ENCODE measurements at regions not wholly inside any gene's neighbourhood (a gene's known extent, or its start where the extent isn't known, plus 50 kb on each side); places are given as distances from the start of the nearest gene placed in this dataset.

GRCh38 chr13:47603365-47603764, 397.7 kb downstream of the SUCLA2 start:
- no peaks in the 10 kb centered on the region for H3K36me3 ChIP-seq (replicated peaks in 1 of 2; ENCODE audit: control insufficient read depth in 1 of 2, insufficient read depth in 2 of 2, low read length in 2 of 2)
- no peak overlapping the region for H2AFZ ChIP-seq (ENCODE audit: low read length)
- in situ Hi-C loops (cut with HindIII; ENCODE audit: extremely low pct_ligation_motif_present, low pct_unique_long_range_greater_than_20kb) (no loop called here), intact Hi-C loops (cut with micrococcal nuclease; ENCODE audit: unreplicated experiment) (no loop called here)
- no peak overlapping the region for H3K9ac ChIP-seq (ENCODE audit: insufficient read depth, low read depth, low read length)
- no peak for TF ChIP-seq ARNT (IDR thresholded peaks at IDR 0.05)
- no peak for TF ChIP-seq DR1 (CRISPR knock-in tag; IDR thresholded peaks at IDR 0.05)
- no peak for TF ChIP-seq ZNF34 (CRISPR knock-in tag; IDR thresholded peaks at IDR 0.05; ENCODE audit: borderline replicate concordance)
- no peak for TF ChIP-seq ZNF75D (CRISPR knock-in tag; IDR thresholded peaks at IDR 0.05; ENCODE audit: borderline replicate concordance)
- TF ChIP-seq, protein P1, sequence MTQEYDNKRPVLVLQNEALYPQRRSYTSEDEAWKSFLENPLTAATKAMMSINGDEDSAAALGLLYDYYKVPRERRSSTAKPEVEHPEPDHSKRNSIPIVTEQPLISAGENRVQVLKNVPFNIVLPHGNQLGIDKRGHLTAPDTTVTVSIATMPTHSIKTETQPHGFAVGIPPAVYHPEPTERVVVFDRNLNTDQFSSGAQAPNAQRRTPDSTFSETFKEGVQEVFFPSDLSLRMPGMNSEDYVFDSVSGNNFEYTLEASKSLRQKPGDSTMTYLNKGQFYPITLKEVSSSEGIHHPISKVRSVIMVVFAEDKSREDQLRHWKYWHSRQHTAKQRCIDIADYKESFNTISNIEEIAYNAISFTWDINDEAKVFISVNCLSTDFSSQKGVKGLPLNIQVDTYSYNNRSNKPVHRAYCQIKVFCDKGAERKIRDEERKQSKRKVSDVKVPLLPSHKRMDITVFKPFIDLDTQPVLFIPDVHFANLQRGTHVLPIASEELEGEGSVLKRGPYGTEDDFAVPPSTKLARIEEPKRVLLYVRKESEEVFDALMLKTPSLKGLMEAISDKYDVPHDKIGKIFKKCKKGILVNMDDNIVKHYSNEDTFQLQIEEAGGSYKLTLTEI (CRISPR knock-in tag; conservative IDR thresholded peaks at IDR 0.05) = no peak
- TF ChIP-seq ZMYM4 (CRISPR knock-in tag; IDR thresholded peaks at IDR 0.05) = no peak
- no peak for TF ChIP-seq MBNL3 (CRISPR knock-in tag; conservative IDR thresholded peaks at IDR 0.05)
- no peak for TF ChIP-seq USF2 (IDR thresholded peaks at IDR 0.05; ENCODE audit: low read depth, low read length)
- TF ChIP-seq USF2 (CRISPR knock-in tag; IDR thresholded peaks at IDR 0.05; ENCODE audit: borderline replicate concordance) = no peak
- no peak for TF ChIP-seq ZNF383 (CRISPR knock-in tag; IDR thresholded peaks at IDR 0.05; ENCODE audit: borderline replicate concordance)
- TF ChIP-seq, protein P2, sequence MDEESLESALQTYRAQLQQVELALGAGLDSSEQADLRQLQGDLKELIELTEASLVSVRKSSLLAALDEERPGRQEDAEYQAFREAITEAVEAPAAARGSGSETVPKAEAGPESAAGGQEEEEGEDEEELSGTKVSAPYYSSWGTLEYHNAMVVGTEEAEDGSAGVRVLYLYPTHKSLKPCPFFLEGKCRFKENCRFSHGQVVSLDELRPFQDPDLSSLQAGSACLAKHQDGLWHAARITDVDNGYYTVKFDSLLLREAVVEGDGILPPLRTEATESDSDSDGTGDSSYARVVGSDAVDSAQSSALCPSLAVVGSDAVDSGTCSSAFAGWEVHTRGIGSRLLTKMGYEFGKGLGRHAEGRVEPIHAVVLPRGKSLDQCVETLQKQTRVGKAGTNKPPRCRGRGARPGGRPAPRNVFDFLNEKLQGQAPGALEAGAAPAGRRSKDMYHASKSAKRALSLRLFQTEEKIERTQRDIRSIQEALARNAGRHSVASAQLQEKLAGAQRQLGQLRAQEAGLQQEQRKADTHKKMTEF (CRISPR knock-in tag; IDR thresholded peaks at IDR 0.05) = no peak
- no peak for TF ChIP-seq ZUFSP (CRISPR knock-in tag; IDR thresholded peaks at IDR 0.05; ENCODE audit: borderline replicate concordance)
- TF ChIP-seq KDM1A (CRISPR knock-in tag; IDR thresholded peaks at IDR 0.05) = no peak
- no peak for TF ChIP-seq ZNF704 (CRISPR knock-in tag; IDR thresholded peaks at IDR 0.05; ENCODE audit: borderline replicate concordance)
- TF ChIP-seq ZNF17 (CRISPR knock-in tag; IDR thresholded peaks at IDR 0.05) = no peak
- no peak for TF ChIP-seq PAWR (CRISPR knock-in tag; IDR thresholded peaks at IDR 0.05; ENCODE audit: borderline replicate concordance)
- TF ChIP-seq, protein P3, sequence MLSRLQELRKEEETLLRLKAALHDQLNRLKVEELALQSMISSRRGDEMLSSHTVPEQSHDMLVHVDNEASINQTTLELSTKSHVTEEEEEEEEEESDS (CRISPR knock-in tag; IDR thresholded peaks at IDR 0.05; ENCODE audit: borderline replicate concordance) = no peak
- no peak for TF ChIP-seq ZNF766 (CRISPR knock-in tag; IDR thresholded peaks at IDR 0.05; ENCODE audit: borderline replicate concordance)
- no peak for TF ChIP-seq ZNF24 (IDR thresholded peaks at IDR 0.05)
- H3K4me3 ChIP-seq (replicated peaks in 1 of 3; ENCODE audit: insufficient read depth in 1 of 3, low read depth in 2 of 3, low read length in 3 of 3) = no peak overlapping the region
- BruUV-seq (replicated peaks) = no TSS peak
- DNase-seq (ENCODE audit: low spot score) (no peak), ATAC-seq (no peak), FAIRE-seq (no peak)
- no peaks in the 10 kb centered on the region for H3K4me1 ChIP-seq (ENCODE audit: insufficient read depth, low read length)
- no peak overlapping the region for H3K4me2 ChIP-seq (ENCODE audit: low read depth, low read length)
- no peaks in the 10 kb centered on the region for H4K20me1 ChIP-seq (ENCODE audit: insufficient read depth, low read length)
- CTCF ChIA-PET (ENCODE audit: low intra/inter-chr PET ratio, low total read pairs) = no interaction called here
- POLR2A ChIA-PET = no interaction called here
- no peaks in the 10 kb centered on the region for H3K9me3 ChIP-seq (ENCODE audit: low read length)
- H3K79me2 ChIP-seq (ENCODE audit: insufficient read depth, low read length) = no peaks in the 10 kb centered on the region
- no peaks in the 10 kb centered on the region for H3K27me3 ChIP-seq (ENCODE audit: control insufficient read depth in 1 of 2, insufficient read depth in 2 of 2, low read length in 2 of 2)
- no peak overlapping the region for H3K27ac ChIP-seq (ENCODE audit: extremely low read length, insufficient read depth, low read length)

All from HepG2 (cell line).